RWPE2 (cell line): ENCODE measurements at regions not wholly inside any gene's neighbourhood (a gene's known extent, or its start where the extent isn't known, plus 50 kb on each side); places are given as distances from the start of the nearest gene placed in this dataset.

ENCODE experiments used
- ATAC-seq: fragments of 200-7000 bp; cut with Tn5 transposase; 3 replicates; pipeline ENCODE4 v1.9.1; 2021; ENCODE audit warnings: low read depth
- DNase-seq: peaks from one replicate; pipeline ENCODE4 v3.0.0-alpha.2; 2020; ENCODE audit warnings: low spot score
- H3K27ac ChIP-seq: fragments of 450-650 bp; 2 replicates; pipeline ENCODE4 v1.5.1; 2017; ENCODE audit warnings: mild to moderate bottlenecking; ENCODE audit not compliant: poor library complexity, severe bottlenecking
- H3K27me3 ChIP-seq: fragments of 250-450 bp; sonication (Bioruptor Pico); 2 replicates; pipeline ENCODE4 v1.5.1; 2021; ENCODE audit warnings: mild to moderate bottlenecking, moderate library complexity; ENCODE audit not compliant: insufficient read depth, poor library complexity, severe bottlenecking
- H3K36me3 ChIP-seq: fragments of 250-450 bp; sonication (Bioruptor Pico); 2 replicates; pipeline ENCODE4 v1.5.1; 2020; ENCODE audit warnings: low read depth, mild to moderate bottlenecking, moderate library complexity
- H3K4me1 ChIP-seq: fragments of 250-450 bp; sonication (Bioruptor Pico); 2 replicates; pipeline ENCODE4 v1.5.1; 2021; ENCODE audit warnings: mild to moderate bottlenecking, moderate library complexity; ENCODE audit not compliant: insufficient read depth, poor library complexity, severe bottlenecking
- H3K4me3 ChIP-seq: fragments of 250-450 bp; sonication (Bioruptor Pico); 2 replicates; pipeline ENCODE4 v1.5.1; 2021; ENCODE audit warnings: mild to moderate bottlenecking, moderate library complexity; ENCODE audit not compliant: severe bottlenecking
- H3K9me3 ChIP-seq: fragments of 250-450 bp; sonication (Bioruptor Pico); 2 replicates; pipeline ENCODE4 v1.5.1; 2021; ENCODE audit warnings: mild to moderate bottlenecking, moderate library complexity; ENCODE audit not compliant: severe bottlenecking
- CTCF ChIP-seq: fragments of 450-650 bp; IDR thresholded peaks from one replicate; pipeline ENCODE4 v1.5.1; 2017; ENCODE audit warnings: mild to moderate bottlenecking, moderate library complexity; ENCODE audit not compliant: poor library complexity, severe bottlenecking

GRCh38 chr13:58004751-58005150 is 373.2 kb downstream of the PCDH17 start:
- ATAC-seq (no peak), DNase-seq (no peak)
- H3K27me3 ChIP-seq: no peaks in the 10 kb centered on the region
- no peak overlapping the region for H3K4me3 ChIP-seq
- TF ChIP-seq CTCF: no peak
- H3K4me1 ChIP-seq: no peaks in the 10 kb centered on the region
- H3K9me3 ChIP-seq: no peaks in the 10 kb centered on the region
- H3K36me3 ChIP-seq: no peaks in the 10 kb centered on the region
- no peak overlapping the region for H3K27ac ChIP-seq

GRCh38 chr13:58018020-58018419 is 386.5 kb downstream of the PCDH17 start:
- Histone ChIP-seq H3K27ac (no peak overlapping the region), H3K4me1 (no peaks in the 10 kb centered on the region), H3K27me3 (peaks cover 3% of the 10 kb centered on the region), H3K9me3 (no peaks in the 10 kb centered on the region), H3K36me3 (no peaks in the 10 kb centered on the region), H3K4me3 (no peak overlapping the region)
- TF ChIP-seq CTCF: no peak
- DNase-seq: no peak
- ATAC-seq: no peak

- no peak for TF ChIP-seq CTCF
- Histone ChIP-seq H3K4me3 (no peak overlapping the region), H3K36me3 (no peaks in the 10 kb centered on the region), H3K9me3 (no peaks in the 10 kb centered on the region), H3K4me1 (no peaks in the 10 kb centered on the region), H3K27me3 (peaks cover 3% of the 10 kb centered on the region), H3K27ac (no peak overlapping the region)
- ATAC-seq (no peak), DNase-seq (no peak)
Measured at GRCh38 chr13:58018865-58019264, 387.3 kb downstream of the PCDH17 start.

- H3K4me1 ChIP-seq: no peaks in the 10 kb centered on the region
- H3K27ac ChIP-seq: no peak overlapping the region
- DNase-seq (no peak), ATAC-seq (no peak)
- H3K4me3 ChIP-seq: no peak overlapping the region
- H3K9me3 ChIP-seq: no peaks in the 10 kb centered on the region
- H3K27me3 ChIP-seq: peaks cover 3% of the 10 kb centered on the region
- no peaks in the 10 kb centered on the region for H3K36me3 ChIP-seq
- TF ChIP-seq CTCF: no peak
Measured at GRCh38 chr13:58024103-58024502, 392.6 kb downstream of the PCDH17 start.

- Histone ChIP-seq H3K27me3 (no peaks in the 10 kb centered on the region), H3K4me3 (no peak overlapping the region), H3K9me3 (no peaks in the 10 kb centered on the region), H3K36me3 (no peaks in the 10 kb centered on the region), H3K27ac (no peak overlapping the region), H3K4me1 (no peaks in the 10 kb centered on the region)
- ATAC-seq (no peak), DNase-seq (no peak)
- TF ChIP-seq CTCF: no peak
Measured at GRCh38 chr13:58025821-58026220, 394.3 kb downstream of the PCDH17 start.
